HG03095 (cell line): ENCODE measurements at regions not wholly inside any gene's neighbourhood (a gene's known extent, or its start where the extent isn't known, plus 50 kb on each side); places are given as distances from the start of the nearest gene placed in this dataset.

Source experiments
- ATAC-seq: cut with Tn5 transposase; IDR thresholded peaks from one replicate; pipeline ENCODE4 v1.9.1; 2021; ENCODE audit warnings: moderate library complexity; ENCODE audit not compliant: unreplicated experiment

DNA sequence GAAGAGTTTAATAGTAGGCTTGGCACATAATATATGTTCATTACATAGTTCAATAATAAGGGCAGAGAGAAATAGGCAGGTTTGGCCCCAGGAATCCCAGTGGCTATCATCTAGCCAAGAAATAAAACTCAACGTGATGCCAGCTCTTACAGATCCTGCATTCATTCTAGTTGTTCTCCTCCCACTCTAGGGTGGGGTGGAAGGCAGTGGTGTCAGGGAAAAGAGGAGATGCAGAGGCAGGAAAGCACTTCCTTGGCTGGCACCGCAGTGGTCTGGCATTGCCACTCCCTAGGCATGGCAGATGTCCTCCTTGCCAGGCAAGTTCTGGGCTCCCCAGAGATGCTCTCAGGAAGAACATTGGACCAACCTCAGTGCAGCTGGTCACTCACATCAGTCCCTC lies 383.6 kb downstream of the GRIN2B start:
- ATAC-seq, result no peak

- no peak for ATAC-seq
These were observed 384.2 kb downstream of the GRIN2B start for GRCh38 chr12:13597166-13597565.

- no peak for ATAC-seq
These were observed 384.7 kb downstream of the GRIN2B start for GRCh38 chr12:13596714-13597113.

DNA sequence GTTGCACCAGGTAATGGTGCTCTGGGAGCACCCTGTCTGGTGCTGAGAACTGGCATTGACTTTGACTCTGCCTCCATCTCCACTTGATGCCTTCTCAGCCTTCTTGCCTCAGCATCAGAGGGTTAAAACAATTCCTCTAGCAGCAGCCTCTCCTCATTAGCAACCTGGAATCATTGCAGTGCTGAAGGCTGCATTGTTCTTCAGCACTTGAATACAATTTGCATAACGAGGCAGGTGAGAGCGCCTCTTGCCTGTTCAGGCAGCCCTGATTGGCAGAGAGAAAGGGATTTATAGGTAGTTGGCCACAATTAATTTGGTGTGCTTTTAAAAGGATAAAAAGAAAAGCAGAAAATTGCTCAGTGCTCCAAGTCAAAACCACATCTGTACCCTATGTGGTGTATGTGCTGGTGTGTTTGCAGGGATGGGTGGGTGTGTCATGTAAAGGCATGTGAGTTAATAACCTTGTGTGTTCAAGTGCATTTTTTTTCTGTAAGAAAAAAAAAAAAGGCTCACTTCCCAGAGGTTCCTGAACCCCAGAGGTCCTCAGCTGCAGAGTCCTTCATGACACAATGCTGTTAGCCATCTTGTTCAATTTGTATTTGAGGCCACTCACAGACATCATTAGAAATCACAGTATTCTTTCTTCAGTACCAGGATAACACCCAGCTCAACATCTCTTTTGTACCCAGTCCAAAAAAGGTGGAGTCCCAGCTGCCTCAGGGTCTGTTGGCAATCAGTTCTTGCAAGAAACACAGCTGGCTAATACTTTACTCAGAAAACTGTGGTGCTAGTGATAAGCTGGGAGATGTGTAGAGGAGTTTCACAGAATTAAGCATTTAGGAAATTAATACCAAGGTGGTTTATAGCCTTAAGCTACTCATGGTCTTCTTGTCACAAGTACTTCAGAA lies 385.6 kb downstream of the GRIN2B start:
- ATAC-seq, result no peak

GRCh38 chr12:13594731-13595514 lies 386.5 kb downstream of the GRIN2B start:
- no peak for ATAC-seq

- no peak for ATAC-seq
These were observed 389.1 kb downstream of the GRIN2B start for GRCh38 chr12:13592063-13592942.

DNA sequence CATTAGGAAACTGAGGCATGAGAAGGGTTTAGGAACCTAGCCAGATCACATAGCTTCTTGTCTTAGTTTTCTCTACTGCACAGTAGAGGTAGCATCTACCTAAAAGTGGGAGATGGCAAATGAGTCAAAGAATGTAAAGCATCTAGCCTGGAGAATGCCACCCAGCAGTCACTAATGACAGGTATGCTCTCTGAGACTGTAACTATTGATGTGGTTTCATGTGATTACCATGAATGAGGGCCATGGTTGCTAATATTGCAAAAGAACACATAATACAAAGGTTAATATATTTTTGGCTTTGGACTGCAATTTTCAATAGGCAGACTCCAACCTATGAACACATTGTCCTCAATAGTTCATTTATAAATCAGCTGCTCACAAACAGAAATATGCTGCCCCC lies 389.9 kb downstream of the GRIN2B start:
- ATAC-seq, result no peak

DNA sequence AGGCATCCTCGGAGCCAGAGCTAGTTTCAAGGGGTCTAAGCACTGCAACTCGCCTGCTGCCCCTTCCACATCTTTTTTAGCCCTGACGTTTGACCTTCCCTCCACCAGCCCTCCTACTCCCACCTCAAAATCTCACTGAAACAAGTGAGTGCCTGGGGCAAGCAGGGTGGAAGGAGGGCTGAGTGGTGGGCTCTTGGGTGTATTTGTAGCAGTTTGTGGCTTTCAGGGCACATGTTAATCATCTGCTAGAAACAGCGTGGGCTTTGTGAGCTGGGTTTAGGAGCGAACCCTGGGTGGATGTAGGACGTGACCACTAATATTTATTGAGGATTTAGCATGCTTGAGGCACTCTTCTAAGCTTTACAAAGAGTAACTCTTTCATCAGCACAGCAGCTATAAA lies 390.3 kb downstream of the GRIN2B start:
- no peak for ATAC-seq

GRCh38 chr12:13588574-13588973 lies 392.0 kb downstream of the EMP1 start:
- no peak for ATAC-seq

DNA sequence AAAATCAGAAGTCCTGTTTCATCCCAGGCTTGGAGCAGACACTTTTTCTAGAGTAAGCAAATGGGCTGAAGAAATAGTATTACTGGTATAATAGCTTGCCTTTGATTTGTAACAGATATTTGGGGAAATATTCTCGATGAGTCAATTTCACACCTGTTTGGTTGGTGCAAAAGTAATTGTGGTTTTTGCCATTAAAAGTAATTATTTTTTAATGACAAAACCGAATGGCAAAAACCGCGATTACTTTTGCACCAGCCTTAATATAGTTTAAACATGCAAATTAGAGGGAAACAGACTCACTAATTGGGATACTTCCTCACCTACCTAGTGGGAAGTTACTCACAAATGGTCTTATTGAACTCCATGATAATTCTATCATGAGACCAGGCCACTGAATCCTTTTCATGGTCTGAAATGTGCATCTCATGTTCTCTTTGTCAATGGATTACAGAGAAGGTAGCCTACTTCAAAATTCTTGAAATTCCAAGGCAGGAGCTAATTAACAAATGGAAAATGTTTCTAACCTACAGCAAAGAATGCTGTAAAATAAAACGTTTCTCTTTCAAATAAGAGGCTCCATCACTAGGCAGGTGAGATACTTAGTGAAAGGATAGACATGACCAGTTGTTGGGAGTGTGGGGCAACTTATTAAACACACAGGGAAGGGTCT lies 391.3 kb downstream of the EMP1 start:
- ATAC-seq, result no peak

GRCh38 chr12:13586361-13586760 lies 389.8 kb downstream of the EMP1 start:
- no peak for ATAC-seq

- no peak for ATAC-seq
These were observed 388.0 kb downstream of the EMP1 start for GRCh38 chr12:13584541-13584940.

GRCh38 chr12:13583630-13584029 lies 387.1 kb downstream of the EMP1 start:
- no peak for ATAC-seq

GRCh38 chr12:13582421-13582820 lies 385.9 kb downstream of the EMP1 start:
- ATAC-seq, result no peak

- ATAC-seq, result no peak
These were observed 384.5 kb downstream of the EMP1 start for GRCh38 chr12:13581031-13581430.

DNA sequence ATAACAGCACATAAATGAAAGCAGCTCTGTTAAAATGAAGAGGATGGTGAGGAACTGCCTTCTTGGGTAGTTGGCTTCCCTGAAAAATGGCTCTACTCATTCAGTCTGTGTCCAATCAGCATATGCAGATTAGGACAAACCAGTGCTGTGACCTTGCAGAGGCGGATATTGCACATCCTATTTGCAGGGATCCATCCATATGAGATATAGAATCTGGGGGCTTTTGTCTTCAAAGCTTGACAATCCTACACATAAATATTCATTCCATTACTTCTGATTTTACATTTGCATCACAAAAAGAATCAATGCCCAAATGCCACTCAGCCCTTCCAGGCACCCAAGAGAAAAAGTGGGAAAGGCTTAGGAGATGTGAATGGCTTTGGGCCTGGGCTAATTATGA lies 383.7 kb downstream of the EMP1 start:
- no peak for ATAC-seq

GRCh38 chr12:13576935-13577500 lies 380.5 kb downstream of the EMP1 start:
- ATAC-seq, result no peak

GRCh38 chr12:13573698-13574321 lies 377.3 kb downstream of the EMP1 start:
- ATAC-seq, result no peak

- no peak for ATAC-seq
These were observed 374.5 kb downstream of the EMP1 start for GRCh38 chr12:13571035-13571434.
